Stimulated activated CD4-positive, alpha-beta T cell treated with anti-CD3 and anti-CD28 coated beads, Interleukin-1b, Interleukin-23, amount 100 ng/mL, for 48 hours (primary cell): ENCODE measurements at regions not wholly inside any gene's neighbourhood (a gene's known extent, or its start where the extent isn't known, plus 50 kb on each side); places are given as distances from the start of the nearest gene placed in this dataset.
"Not testable (repeated sequence)": the region's sequence is repeated elsewhere in the genome, so short reads cannot be mapped to it uniquely, and the experiment has no call there.

Experiments
- DNase-seq: peaks from one replicate; pipeline ENCODE4 v3.0.0-alpha.2; 2020

GRCh38 chr21:15634541-15634940 is 95.2 kb upstream of the USP25 start:
- DNase-seq = not testable (repeated sequence)

- no peak for DNase-seq
These were observed 90.8 kb upstream of the USP25 start for GRCh38 chr21:15638856-15639549.

DNA sequence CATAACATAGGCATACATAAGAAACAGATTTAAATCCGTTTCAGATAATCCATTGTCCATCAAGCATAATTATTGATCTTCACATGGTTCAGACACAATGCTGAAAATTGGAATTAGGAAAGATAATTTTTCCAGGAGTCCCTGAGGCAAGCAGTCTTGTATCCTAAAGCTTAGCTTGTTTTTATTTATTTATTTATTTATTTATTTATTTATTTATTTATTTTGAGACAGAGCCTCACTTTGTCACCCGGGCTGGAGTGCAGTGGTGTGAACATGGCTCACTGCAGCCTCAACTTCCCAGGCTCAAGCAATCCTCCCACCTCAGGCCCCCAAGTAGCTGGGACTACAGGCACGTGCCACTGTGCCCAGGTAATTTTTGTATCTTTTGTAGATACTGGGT is 89.7 kb upstream of the USP25 start:
- DNase-seq = not testable (repeated sequence)

DNA sequence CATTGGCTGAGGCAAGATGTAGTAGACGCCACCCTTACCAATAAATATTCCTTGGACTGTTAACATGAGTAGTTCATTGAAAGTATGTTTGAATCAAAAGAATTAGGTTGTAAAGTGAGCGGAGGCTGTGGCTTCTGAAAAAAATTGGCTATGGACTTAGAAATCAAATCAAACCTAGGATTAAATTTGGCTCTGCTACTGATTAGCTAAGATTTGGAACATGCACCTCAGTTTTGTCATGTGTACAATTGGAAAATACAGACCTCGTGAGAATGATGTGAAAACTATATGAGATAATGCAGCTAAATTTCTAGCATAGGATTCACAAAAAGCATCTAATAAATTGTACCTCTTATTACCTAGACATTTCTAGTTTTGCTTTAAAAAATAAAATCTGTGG is 85.3 kb upstream of the USP25 start:
- no peak for DNase-seq

- no peak for DNase-seq
These were observed 84.0 kb upstream of the USP25 start for GRCh38 chr21:15645830-15646229.

- no peak for DNase-seq
These were observed 79.0 kb upstream of the USP25 start for GRCh38 chr21:15650735-15651134.

DNA sequence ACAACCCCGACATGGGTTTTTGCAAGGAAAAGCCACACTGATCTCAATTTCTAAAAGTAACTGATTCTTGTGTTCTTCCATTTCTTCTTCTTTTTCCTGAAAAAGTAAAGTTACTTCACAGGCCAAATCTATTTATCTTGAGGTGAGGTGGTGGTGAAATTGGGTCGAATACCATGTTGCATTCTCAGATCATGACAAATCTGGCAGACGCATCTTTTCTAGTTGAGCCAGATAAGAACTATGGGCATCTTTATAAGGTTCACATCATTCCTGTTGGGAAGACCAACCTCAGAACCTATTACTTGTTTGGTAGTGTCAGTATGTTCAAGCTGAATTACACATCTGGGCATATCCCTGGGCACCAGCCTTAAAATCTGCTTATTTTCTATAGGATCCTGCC is 78.6 kb upstream of the USP25 start:
- DNase-seq = no peak

- DNase-seq = no peak
These were observed 76.1 kb upstream of the USP25 start for GRCh38 chr21:15653710-15654109.

- no peak for DNase-seq
These were observed 75.6 kb upstream of the USP25 start for GRCh38 chr21:15654171-15654570.

GRCh38 chr21:15659753-15660422 is 69.9 kb upstream of the USP25 start:
- DNase-seq = no peak

DNA sequence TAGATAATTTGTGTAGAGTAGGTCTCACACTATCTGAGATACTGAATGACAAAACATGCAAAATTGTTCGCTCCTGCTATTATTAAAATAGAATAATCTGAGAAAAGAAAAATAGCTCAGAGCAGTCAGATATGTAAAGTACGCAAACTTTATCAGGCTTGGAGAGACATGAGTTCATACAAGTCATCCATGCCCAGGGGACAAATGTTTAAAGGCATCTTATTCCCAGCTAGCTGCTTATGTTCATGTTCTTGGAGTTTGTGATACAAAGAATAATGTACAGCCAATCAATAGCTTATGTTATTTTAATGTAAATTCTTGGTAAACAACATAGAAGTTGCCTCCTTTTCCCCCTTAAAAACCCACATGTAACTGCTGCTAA is 69.4 kb upstream of the USP25 start:
- DNase-seq = no peak

DNA sequence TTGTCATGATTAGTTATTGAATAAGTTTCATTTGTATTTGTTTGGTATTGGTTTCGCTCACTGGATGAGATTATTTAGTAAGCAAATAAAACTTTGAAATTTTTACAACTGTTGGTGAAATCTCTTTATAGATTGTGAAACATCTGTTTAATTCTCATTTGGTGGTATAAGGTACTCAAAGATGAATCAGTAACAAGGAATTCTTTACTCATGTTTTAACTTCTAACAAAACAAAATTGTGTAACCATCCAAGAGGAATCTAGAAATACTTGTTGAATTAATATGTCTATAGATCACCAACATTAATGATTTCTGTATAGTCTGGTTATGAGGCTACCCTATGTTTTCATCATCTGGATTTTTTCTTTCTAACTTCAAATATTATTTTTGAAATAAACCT is 62.8 kb upstream of the USP25 start:
- DNase-seq = no peak

DNA sequence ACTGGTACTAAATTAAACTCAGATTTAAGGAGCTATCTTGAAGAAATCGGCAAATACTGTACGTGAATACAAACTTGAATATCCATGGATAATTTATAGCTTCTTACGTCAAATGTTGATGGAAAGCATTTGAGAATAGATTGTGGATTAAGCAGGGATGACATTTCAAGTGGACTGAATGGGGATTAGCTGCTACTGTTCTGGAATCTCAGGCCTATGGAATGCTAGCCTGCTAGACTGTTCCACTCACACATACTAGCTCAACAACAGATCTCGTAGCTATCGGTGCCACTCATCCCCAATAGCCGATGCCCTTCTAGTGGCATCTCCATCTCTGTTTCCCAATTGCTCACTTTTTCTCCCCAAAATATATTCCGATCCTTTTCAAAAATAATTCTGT is 62.0 kb upstream of the USP25 start:
- no peak for DNase-seq

DNA sequence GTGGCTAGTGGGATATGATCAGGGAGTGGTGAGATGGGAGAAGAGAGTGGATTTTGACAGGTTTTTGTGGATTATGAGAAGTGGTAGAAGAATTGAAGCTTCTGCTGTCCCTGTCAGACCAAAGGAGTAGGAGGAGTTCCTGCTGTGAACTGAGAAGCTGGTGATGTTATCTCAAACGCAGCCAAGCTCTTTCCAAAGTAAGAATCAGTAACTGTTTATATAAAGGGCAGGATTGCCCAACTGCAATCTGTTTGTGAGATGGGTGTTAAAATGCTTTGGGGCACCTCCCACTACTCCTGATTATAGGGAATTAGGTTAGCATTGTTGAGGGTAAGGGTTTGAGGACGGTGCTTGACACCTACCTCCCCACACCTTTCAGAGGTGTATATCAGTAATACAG is 60.5 kb upstream of the USP25 start:
- no peak for DNase-seq

DNA sequence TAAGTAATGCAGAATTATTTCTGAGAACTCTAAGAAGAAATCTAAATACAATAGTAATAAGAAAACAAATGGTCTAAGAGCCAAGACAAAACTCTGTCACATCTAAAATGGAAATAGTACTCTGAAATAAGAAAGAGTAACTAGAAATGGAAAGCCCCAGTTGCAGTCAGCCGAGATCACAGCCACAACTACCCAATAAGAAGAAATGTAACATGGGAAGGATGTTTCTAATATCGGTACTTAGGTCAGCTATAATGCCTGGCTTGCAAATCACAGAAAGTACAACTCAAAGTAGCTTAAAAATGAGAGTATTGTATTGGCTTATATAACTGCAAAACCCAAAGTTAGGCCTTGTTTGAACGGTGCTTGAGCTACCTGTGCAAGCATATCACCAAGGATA is 58.6 kb upstream of the USP25 start:
- no peak for DNase-seq

GRCh38 chr21:15672578-15672977 is 57.2 kb upstream of the USP25 start:
- DNase-seq = not testable (repeated sequence)

DNA sequence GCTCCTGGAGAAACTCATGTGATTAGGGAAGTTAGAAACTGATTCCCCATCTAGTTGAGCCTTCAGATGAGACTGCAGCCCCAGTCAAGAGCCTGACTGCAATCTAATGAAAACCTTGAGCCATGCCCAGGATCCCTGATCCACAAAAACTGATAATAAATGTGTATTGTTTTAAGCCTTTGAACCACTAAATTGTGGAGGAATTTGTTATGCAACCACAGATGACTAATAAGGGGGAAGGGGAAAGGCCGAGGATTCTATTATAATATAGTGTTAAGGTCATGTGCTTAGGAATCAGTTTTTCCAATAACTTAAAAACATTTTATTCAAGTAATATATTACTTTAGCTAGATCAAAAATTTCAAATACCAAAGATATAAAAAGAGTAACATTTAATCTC is 52.8 kb upstream of the USP25 start:
- DNase-seq = no peak

DNA sequence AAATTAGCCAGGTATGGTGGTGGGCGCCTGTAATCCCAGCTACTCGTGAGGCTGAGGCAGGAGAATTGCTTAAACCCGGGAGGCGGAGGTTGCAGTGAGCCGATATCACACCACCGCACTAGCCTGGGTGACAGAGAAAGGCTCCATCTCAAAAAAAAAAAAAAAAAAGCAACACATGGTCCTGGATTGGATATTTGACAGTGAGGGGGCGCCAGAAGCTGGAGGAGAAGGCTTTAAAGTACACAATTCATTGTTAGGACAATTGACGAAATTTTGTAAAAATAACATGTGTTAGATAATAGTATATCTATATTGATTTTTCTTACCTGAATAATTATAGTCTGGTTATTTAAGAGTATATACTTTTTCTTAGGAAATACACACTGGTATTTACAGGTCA is 50.2 kb upstream of the USP25 start:
- DNase-seq = no peak
